NCI-H524 (cell line): ENCODE measurements at regions not wholly inside any gene's neighbourhood (a gene's known extent, or its start where the extent isn't known, plus 50 kb on each side); places are given as distances from the start of the nearest gene placed in this dataset.
A peak's percentile ranks its signal among the peaks of the same experiment; 100 is the strongest.

Source experiments
- DNase-seq, 2 experiments: peaks; one replicate each; lab custom pipeline; 2025; lab: John Stamatoyannopoulos, UW

GRCh38 chr4:23741681-23742191 lies 148.1 kb downstream of the PPARGC1A start:
- DNase-seq = no peak

- DNase-seq = no peak
Measured at GRCh38 chr4:23737571-23737970, 152.3 kb downstream of the PPARGC1A start.

- DNase-seq = no peak
Measured at GRCh38 chr4:23736466-23736865, 153.4 kb downstream of the PPARGC1A start.

GRCh38 chr4:23734000-23734399 lies 155.8 kb downstream of the PPARGC1A start:
- DNase-seq = no peak

GRCh38 chr4:23733476-23733875 lies 156.4 kb downstream of the PPARGC1A start:
- no peak for DNase-seq

GRCh38 chr4:23730998-23731397 lies 158.8 kb downstream of the PPARGC1A start:
- DNase-seq = no peak

GRCh38 chr4:23728971-23729370 lies 160.9 kb downstream of the PPARGC1A start:
- DNase-seq = no peak

GRCh38 chr4:23728393-23728792 lies 161.5 kb downstream of the PPARGC1A start:
- no peak for DNase-seq

GRCh38 chr4:23720556-23720955 lies 169.3 kb downstream of the PPARGC1A start:
- DNase-seq = no peak

- DNase-seq = no peak
Measured at GRCh38 chr4:23718435-23718834, 171.4 kb downstream of the PPARGC1A start.

GRCh38 chr4:23717528-23718248 lies 172.2 kb downstream of the PPARGC1A start:
- peak; percentile 7 to 44 for DNase-seq

- no peak for DNase-seq
Measured at GRCh38 chr4:23710298-23710697, 179.5 kb downstream of the PPARGC1A start.

- no peak for DNase-seq
Measured at GRCh38 chr4:23707652-23708026, 182.2 kb downstream of the PPARGC1A start.

- no peak for DNase-seq
Measured at GRCh38 chr4:23706972-23707651, 182.7 kb downstream of the PPARGC1A start.

- no peak for DNase-seq
Measured at GRCh38 chr4:23700197-23700596, 189.7 kb downstream of the PPARGC1A start.

GRCh38 chr4:23697722-23698121 lies 192.1 kb downstream of the PPARGC1A start:
- no peak for DNase-seq

GRCh38 chr4:23697001-23697528 lies 192.8 kb downstream of the PPARGC1A start:
- DNase-seq = peak; percentile 88 to 98

- DNase-seq = peak; percentile 1 to 69
Measured at GRCh38 chr4:23686169-23686897, 203.5 kb downstream of the PPARGC1A start.

GRCh38 chr4:23685471-23685870 lies 204.4 kb downstream of the PPARGC1A start:
- DNase-seq = no peak

- DNase-seq = peak in 1 of 2 experiments; percentile 10
Measured at GRCh38 chr4:23680671-23681518, 209.0 kb downstream of the PPARGC1A start.

GRCh38 chr4:23674694-23675093 lies 215.2 kb downstream of the PPARGC1A start:
- no peak for DNase-seq

GRCh38 chr4:23667659-23668058 lies 222.2 kb downstream of the PPARGC1A start:
- DNase-seq = no peak
